ENCODE measurements at regions not wholly inside any gene's neighbourhood (a gene's known extent, or its start where the extent isn't known, plus 50 kb on each side); places are given as distances from the start of the nearest gene placed in this dataset.

DNA sequence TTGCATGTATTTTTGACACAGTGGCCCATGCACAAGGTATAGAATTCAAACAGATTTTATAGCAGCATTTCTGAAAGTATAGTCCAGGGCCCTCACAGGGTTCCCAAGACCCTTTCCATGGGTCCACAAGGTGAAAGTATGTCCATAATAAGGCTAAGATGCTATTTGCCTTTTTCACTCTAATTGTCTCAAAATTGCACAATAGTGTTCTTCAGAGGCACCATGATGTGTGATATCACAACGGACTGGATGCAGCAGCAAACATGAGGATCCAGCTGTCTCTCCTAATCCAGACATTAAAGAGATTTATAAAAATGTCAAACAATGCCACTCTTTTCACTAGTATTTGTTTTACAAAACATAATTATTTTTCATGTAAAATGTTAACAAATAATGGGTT lies 88.8 kb upstream of the PRDX6 start (continued):
- TF ChIP-seq, protein P1, sequence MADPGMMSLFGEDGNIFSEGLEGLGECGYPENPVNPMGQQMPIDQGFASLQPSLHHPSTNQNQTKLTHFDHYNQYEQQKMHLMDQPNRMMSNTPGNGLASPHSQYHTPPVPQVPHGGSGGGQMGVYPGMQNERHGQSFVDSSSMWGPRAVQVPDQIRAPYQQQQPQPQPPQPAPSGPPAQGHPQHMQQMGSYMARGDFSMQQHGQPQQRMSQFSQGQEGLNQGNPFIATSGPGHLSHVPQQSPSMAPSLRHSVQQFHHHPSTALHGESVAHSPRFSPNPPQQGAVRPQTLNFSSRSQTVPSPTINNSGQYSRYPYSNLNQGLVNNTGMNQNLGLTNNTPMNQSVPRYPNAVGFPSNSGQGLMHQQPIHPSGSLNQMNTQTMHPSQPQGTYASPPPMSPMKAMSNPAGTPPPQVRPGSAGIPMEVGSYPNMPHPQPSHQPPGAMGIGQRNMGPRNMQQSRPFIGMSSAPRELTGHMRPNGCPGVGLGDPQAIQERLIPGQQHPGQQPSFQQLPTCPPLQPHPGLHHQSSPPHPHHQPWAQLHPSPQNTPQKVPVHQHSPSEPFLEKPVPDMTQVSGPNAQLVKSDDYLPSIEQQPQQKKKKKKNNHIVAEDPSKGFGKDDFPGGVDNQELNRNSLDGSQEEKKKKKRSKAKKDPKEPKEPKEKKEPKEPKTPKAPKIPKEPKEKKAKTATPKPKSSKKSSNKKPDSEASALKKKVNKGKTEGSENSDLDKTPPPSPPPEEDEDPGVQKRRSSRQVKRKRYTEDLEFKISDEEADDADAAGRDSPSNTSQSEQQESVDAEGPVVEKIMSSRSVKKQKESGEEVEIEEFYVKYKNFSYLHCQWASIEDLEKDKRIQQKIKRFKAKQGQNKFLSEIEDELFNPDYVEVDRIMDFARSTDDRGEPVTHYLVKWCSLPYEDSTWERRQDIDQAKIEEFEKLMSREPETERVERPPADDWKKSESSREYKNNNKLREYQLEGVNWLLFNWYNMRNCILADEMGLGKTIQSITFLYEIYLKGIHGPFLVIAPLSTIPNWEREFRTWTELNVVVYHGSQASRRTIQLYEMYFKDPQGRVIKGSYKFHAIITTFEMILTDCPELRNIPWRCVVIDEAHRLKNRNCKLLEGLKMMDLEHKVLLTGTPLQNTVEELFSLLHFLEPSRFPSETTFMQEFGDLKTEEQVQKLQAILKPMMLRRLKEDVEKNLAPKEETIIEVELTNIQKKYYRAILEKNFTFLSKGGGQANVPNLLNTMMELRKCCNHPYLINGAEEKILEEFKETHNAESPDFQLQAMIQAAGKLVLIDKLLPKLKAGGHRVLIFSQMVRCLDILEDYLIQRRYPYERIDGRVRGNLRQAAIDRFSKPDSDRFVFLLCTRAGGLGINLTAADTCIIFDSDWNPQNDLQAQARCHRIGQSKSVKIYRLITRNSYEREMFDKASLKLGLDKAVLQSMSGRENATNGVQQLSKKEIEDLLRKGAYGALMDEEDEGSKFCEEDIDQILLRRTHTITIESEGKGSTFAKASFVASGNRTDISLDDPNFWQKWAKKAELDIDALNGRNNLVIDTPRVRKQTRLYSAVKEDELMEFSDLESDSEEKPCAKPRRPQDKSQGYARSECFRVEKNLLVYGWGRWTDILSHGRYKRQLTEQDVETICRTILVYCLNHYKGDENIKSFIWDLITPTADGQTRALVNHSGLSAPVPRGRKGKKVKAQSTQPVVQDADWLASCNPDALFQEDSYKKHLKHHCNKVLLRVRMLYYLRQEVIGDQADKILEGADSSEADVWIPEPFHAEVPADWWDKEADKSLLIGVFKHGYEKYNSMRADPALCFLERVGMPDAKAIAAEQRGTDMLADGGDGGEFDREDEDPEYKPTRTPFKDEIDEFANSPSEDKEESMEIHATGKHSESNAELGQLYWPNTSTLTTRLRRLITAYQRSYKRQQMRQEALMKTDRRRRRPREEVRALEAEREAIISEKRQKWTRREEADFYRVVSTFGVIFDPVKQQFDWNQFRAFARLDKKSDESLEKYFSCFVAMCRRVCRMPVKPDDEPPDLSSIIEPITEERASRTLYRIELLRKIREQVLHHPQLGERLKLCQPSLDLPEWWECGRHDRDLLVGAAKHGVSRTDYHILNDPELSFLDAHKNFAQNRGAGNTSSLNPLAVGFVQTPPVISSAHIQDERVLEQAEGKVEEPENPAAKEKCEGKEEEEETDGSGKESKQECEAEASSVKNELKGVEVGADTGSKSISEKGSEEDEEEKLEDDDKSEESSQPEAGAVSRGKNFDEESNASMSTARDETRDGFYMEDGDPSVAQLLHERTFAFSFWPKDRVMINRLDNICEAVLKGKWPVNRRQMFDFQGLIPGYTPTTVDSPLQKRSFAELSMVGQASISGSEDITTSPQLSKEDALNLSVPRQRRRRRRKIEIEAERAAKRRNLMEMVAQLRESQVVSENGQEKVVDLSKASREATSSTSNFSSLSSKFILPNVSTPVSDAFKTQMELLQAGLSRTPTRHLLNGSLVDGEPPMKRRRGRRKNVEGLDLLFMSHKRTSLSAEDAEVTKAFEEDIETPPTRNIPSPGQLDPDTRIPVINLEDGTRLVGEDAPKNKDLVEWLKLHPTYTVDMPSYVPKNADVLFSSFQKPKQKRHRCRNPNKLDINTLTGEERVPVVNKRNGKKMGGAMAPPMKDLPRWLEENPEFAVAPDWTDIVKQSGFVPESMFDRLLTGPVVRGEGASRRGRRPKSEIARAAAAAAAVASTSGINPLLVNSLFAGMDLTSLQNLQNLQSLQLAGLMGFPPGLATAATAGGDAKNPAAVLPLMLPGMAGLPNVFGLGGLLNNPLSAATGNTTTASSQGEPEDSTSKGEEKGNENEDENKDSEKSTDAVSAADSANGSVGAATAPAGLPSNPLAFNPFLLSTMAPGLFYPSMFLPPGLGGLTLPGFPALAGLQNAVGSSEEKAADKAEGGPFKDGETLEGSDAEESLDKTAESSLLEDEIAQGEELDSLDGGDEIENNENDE (IDR thresholded peaks at IDR 0.05; ENCODE audit: insufficient replicate concordance, low read length), result no peak
- no peak for TF ChIP-seq GTF2F1 (IDR thresholded peaks at IDR 0.05; ENCODE audit: borderline replicate concordance, low read depth, low read length)
- TF ChIP-seq ZNF274 (IDR thresholded peaks at IDR 0.05; ENCODE audit: borderline replicate concordance, extremely low read depth, low read length), result no peak
- TF ChIP-seq RBBP5 (IDR thresholded peaks at IDR 0.05; ENCODE audit: borderline replicate concordance, low read depth, low read length), result no peak
- TF ChIP-seq EP300 (IDR thresholded peaks at IDR 0.05; ENCODE audit: borderline replicate concordance in 1 of 2, low read depth in 2 of 2, low read length in 2 of 2), result no peak
- TF ChIP-seq RNF2 (IDR thresholded peaks at IDR 0.05; ENCODE audit: borderline replicate concordance, low read depth, low read length, missing control alignments, poor library complexity, severe bottlenecking), result no peak
- TF ChIP-seq, protein P2, sequence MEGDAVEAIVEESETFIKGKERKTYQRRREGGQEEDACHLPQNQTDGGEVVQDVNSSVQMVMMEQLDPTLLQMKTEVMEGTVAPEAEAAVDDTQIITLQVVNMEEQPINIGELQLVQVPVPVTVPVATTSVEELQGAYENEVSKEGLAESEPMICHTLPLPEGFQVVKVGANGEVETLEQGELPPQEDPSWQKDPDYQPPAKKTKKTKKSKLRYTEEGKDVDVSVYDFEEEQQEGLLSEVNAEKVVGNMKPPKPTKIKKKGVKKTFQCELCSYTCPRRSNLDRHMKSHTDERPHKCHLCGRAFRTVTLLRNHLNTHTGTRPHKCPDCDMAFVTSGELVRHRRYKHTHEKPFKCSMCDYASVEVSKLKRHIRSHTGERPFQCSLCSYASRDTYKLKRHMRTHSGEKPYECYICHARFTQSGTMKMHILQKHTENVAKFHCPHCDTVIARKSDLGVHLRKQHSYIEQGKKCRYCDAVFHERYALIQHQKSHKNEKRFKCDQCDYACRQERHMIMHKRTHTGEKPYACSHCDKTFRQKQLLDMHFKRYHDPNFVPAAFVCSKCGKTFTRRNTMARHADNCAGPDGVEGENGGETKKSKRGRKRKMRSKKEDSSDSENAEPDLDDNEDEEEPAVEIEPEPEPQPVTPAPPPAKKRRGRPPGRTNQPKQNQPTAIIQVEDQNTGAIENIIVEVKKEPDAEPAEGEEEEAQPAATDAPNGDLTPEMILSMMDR (IDR thresholded peaks at IDR 0.05; ENCODE audit: control extremely low read depth in 1 of 3, insufficient read depth in 1 of 3, low read depth in 1 of 3, low read length in 3 of 3), result no peak
- no peak for TF ChIP-seq SP1 (IDR thresholded peaks at IDR 0.05; ENCODE audit: low read depth, low read length)

Measured in H1 (cell line).